Naive thymus-derived CD8-positive, alpha-beta T cell (primary cell): ENCODE measurements at regions not wholly inside any gene's neighbourhood (a gene's known extent, or its start where the extent isn't known, plus 50 kb on each side); places are given as distances from the start of the nearest gene placed in this dataset.

ENCODE experiments used
- ATAC-seq, 2 donors: fragments of 150-1000 bp; cut with Tn5 transposase in 1 of 2; sonication (Bioruptor Pico), chemical (Tn5 transposase) in 1 of 2; 1 replicate in 1 of 2; 2 replicates in 1 of 2; pipeline ENCODE4 v1.10.0; 2021; ENCODE audit warnings: mild to moderate bottlenecking in 2 of 2, moderate library complexity in 2 of 2
- POLR2A ChIA-PET: fragments of 350-600 bp; sonication (Branson Sonifier 250); formaldehyde crosslinking; loops from one replicate; lab custom pipeline; 2021; ENCODE audit warnings: antibody characterized with exemption; lab: Charles Lee
- DNase-seq, 10 donors: peaks; one replicate each; pipeline versions ENCODE4 v3.0.0 to v3.0.0-alpha.2; 2020 to 2022
- H3K27ac Mint-ChIP-seq, 10 donors: one replicate each; pipeline ENCODE4 v1.8.0; 2020 to 2022; ENCODE audit warnings: mild to moderate bottlenecking in 10 of 10, mixed read lengths in 10 of 10, moderate library complexity in 4 of 10, inconsistent platforms in 1 of 10
- H3K27me3 Mint-ChIP-seq, 5 donors: one replicate each; pipeline ENCODE4 v1.8.0; 2021 to 2022; ENCODE audit warnings: mixed read lengths in 5 of 5
- H3K36me3 Mint-ChIP-seq, 3 donors: one replicate each; pipeline ENCODE4 v1.8.0; 2020 to 2022; ENCODE audit warnings: mixed read lengths in 3 of 3, mild to moderate bottlenecking in 2 of 3, inconsistent platforms in 1 of 3
- H3K4me1 Mint-ChIP-seq, 4 donors: one replicate each; pipeline ENCODE4 v1.8.0; 2021 to 2022; ENCODE audit warnings: mixed read lengths in 4 of 4
- H3K4me3 Mint-ChIP-seq, 10 donors: one replicate each; pipeline ENCODE4 v1.8.0; 2020 to 2022; ENCODE audit warnings: mild to moderate bottlenecking in 10 of 10, mixed read lengths in 10 of 10, moderate library complexity in 6 of 10, inconsistent platforms in 1 of 10
- H3K9me3 Mint-ChIP-seq, 9 donors: one replicate each; pipeline ENCODE4 v1.8.0; 2020 to 2022; ENCODE audit warnings: mixed read lengths in 9 of 9, mild to moderate bottlenecking in 3 of 9, inconsistent platforms in 1 of 9, moderate library complexity in 1 of 9

DNA sequence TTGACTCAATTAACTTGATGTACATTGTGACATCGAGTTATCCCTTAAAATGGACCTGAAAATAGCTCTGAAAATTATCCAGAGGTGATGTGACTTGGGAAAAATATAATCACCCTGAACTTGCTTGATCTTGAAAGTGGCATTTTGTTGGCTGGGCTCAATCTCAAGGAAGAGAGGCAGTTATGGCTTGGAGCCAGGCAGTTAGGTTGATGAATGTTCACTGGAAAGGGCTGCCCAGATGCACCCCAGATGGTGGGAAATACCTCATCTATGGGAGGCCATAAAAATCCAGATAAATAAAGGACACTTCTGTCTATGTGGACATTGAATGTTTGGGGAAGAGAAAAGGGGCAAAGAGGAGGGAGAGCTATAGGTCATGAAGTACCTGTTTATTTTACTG is 55.7 kb upstream of the OR5AN1 start:
- POLR2A ChIA-PET = no interaction called here
- Mint-ChIP-seq H3K27me3 (peaks cover 14 to 46% (median 17%) of the 10 kb centered on the region in 5 donors), H3K9me3 (peaks cover 0 to 19% (median 3%) of the 10 kb centered on the region in 9 donors), H3K4me1 (no peaks in the 10 kb centered on the region), H3K36me3 (no peaks in the 10 kb centered on the region), H3K27ac (no peak overlapping the region), H3K4me3 (no peak overlapping the region)
- ATAC-seq = no peak
- no peak for DNase-seq

DNA sequence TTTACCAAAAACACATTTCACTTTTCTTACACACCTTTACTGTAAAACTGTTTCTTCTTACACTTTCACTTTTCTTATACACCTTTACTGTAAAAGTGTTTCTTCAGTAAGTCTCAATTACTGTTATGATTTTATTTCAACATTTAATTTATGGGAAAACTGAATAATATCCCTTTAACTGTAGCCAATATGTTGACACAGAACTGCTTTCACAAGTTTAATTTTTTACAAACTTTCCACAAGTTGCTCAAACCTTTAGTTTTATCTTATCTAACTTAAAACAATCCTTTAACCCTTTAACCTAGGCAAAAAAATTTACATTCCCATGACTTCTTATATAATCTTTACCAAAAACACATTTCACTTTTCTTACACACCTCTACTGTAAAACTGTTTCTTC is 63.3 kb upstream of the OR5AN1 start:
- Mint-ChIP-seq H3K36me3 (no peaks in the 10 kb centered on the region), H3K9me3 (peaks cover 0 to 4% (median 0%) of the 10 kb centered on the region in 9 donors), H3K4me3 (no peak overlapping the region), H3K4me1 (no peaks in the 10 kb centered on the region), H3K27me3 (peaks cover 13 to 47% (median 22%) of the 10 kb centered on the region in 5 donors), H3K27ac (no peak overlapping the region)
- POLR2A ChIA-PET = no interaction called here
- ATAC-seq (no peak), DNase-seq (no peak)

- Mint-ChIP-seq H3K27ac (no peak overlapping the region), H3K27me3 (peaks cover 6 to 36% (median 15%) of the 10 kb centered on the region in 5 donors), H3K36me3 (no peaks in the 10 kb centered on the region), H3K4me1 (peaks cover 0 to 10% (median 0%) of the 10 kb centered on the region in 4 donors), H3K4me3 (no peak overlapping the region), H3K9me3 (peaks cover 0 to 4% (median 0%) of the 10 kb centered on the region in 9 donors)
- no peak for DNase-seq
- no peak for ATAC-seq
- POLR2A ChIA-PET = no interaction called here
Observed at GRCh38 chr11:59292611-59293010, 66.1 kb upstream of the OR5AN1 start.

- Mint-ChIP-seq H3K4me1 (peaks cover 0 to 10% (median 0%) of the 10 kb centered on the region in 4 donors), H3K27ac (no peak overlapping the region), H3K9me3 (peaks cover 0 to 4% (median 0%) of the 10 kb centered on the region in 9 donors), H3K36me3 (no peaks in the 10 kb centered on the region), H3K4me3 (no peak overlapping the region), H3K27me3 (peaks cover 3 to 32% (median 10%) of the 10 kb centered on the region in 5 donors)
- DNase-seq = no peak
- POLR2A ChIA-PET = interaction anchor here (0.6 kb wide), 1 partner anchor 1499 kb away, joined by 3 read pairs; no protein-coding TSS in a partner anchor
- ATAC-seq = no peak
Observed at GRCh38 chr11:59291228-59291627, 67.5 kb upstream of the OR5AN1 start.

GRCh38 chr11:59289356-59290181 is 69.1 kb upstream of the OR5AN1 start:
- H3K4me1 Mint-ChIP-seq = peaks cover 0 to 15% (median 3%) of the 10 kb centered on the region in 4 donors
- ATAC-seq (no peak), DNase-seq (no peak)
- no peaks in the 10 kb centered on the region for H3K36me3 Mint-ChIP-seq
- H3K27ac Mint-ChIP-seq = peak overlapping the region in 1 of 10 donors; percentile 51
- H3K9me3 Mint-ChIP-seq = peaks cover 0 to 4% (median 0%) of the 10 kb centered on the region in 9 donors
- peaks cover 2 to 21% (median 8%) of the 10 kb centered on the region in 5 donors for H3K27me3 Mint-ChIP-seq
- POLR2A ChIA-PET = no interaction called here
- H3K4me3 Mint-ChIP-seq = no peak overlapping the region

GRCh38 chr11:59285716-59286260 is 72.9 kb upstream of the OR5AN1 start:
- ATAC-seq (no peak), DNase-seq (no peak)
- no peaks in the 10 kb centered on the region for H3K9me3 Mint-ChIP-seq
- POLR2A ChIA-PET = no interaction called here
- no peaks in the 10 kb centered on the region for H3K36me3 Mint-ChIP-seq
- H3K4me3 Mint-ChIP-seq = no peak overlapping the region
- peaks cover 2 to 21% (median 8%) of the 10 kb centered on the region in 5 donors for H3K27me3 Mint-ChIP-seq
- peaks cover 8 to 38% (median 16%) of the 10 kb centered on the region in 4 donors for H3K4me1 Mint-ChIP-seq
- H3K27ac Mint-ChIP-seq = no peak overlapping the region

DNA sequence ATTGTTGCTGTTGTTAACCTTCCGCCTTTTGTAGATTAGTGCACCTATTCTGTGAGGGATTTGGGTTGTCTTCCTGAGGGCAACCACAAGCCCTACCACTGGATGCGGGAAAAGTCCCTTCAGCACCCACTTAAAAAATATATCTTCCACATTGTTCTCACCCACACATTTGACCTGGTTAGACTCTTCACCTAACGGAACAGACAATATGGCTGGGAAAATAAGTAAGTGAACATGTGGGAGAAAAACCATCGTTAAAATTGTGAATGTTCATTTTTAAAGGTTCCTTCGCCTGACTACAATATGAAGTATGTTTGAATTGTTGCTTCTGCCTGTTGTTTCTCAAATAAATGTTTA is 72.0 kb upstream of the MPEG1 start:
- H3K9me3 Mint-ChIP-seq = no peaks in the 10 kb centered on the region
- ATAC-seq = no peak
- no peaks in the 10 kb centered on the region for H3K36me3 Mint-ChIP-seq
- H3K4me1 Mint-ChIP-seq = peaks cover 8 to 34% (median 16%) of the 10 kb centered on the region in 4 donors
- H3K4me3 Mint-ChIP-seq = peak overlapping the region in 8 of 10 donors; percentile 71 to 88 (median 79)
- peak overlapping the region in 4 of 10 donors; percentile 3 to 77 (median 64) for H3K27ac Mint-ChIP-seq
- POLR2A ChIA-PET = no interaction called here
- no peak for DNase-seq
- peaks cover 2 to 21% (median 8%) of the 10 kb centered on the region in 5 donors for H3K27me3 Mint-ChIP-seq

- H3K27ac Mint-ChIP-seq = peak overlapping the region in 6 of 10 donors; percentile 3 to 83 (median 64)
- H3K27me3 Mint-ChIP-seq = peaks cover 2 to 21% (median 7%) of the 10 kb centered on the region in 5 donors
- H3K4me3 Mint-ChIP-seq = peak overlapping the region; percentile 68 to 88 (median 79)
- POLR2A ChIA-PET = no interaction called here
- H3K4me1 Mint-ChIP-seq = peaks cover 8 to 28% (median 16%) of the 10 kb centered on the region in 4 donors
- H3K9me3 Mint-ChIP-seq = no peaks in the 10 kb centered on the region
- no peaks in the 10 kb centered on the region for H3K36me3 Mint-ChIP-seq
- ATAC-seq (peak; percentile 79 to 82), DNase-seq (peak in 9 of 10 donors; percentile 17 to 71 (median 50))
Observed at GRCh38 chr11:59283825-59284772, 71.4 kb upstream of the MPEG1 start.

GRCh38 chr11:59283311-59283710 is 70.6 kb upstream of the MPEG1 start:
- Mint-ChIP-seq H3K4me3 (peak overlapping the region in 7 of 10 donors; percentile 8 to 79 (median 33)), H3K9me3 (no peaks in the 10 kb centered on the region), H3K36me3 (no peaks in the 10 kb centered on the region), H3K4me1 (peaks cover 8 to 28% (median 16%) of the 10 kb centered on the region in 4 donors), H3K27ac (peak overlapping the region in 3 of 10 donors; percentile 36 to 60 (median 60)), H3K27me3 (peaks cover 2 to 17% (median 5%) of the 10 kb centered on the region in 5 donors)
- ATAC-seq (no peak), DNase-seq (no peak)
- POLR2A ChIA-PET = no interaction called here

GRCh38 chr11:59281177-59281576 is 68.5 kb upstream of the MPEG1 start:
- Mint-ChIP-seq H3K36me3 (no peaks in the 10 kb centered on the region), H3K9me3 (no peaks in the 10 kb centered on the region), H3K27ac (no peak overlapping the region), H3K27me3 (peaks cover 0 to 3% (median 2%) of the 10 kb centered on the region in 5 donors), H3K4me1 (peaks cover 8 to 33% (median 16%) of the 10 kb centered on the region in 4 donors), H3K4me3 (no peak overlapping the region)
- POLR2A ChIA-PET = no interaction called here
- no peak for ATAC-seq
- DNase-seq = no peak

- Mint-ChIP-seq H3K27ac (peak overlapping the region; percentile 53 to 90 (median 76)), H3K9me3 (no peaks in the 10 kb centered on the region), H3K4me1 (peaks cover 22 to 79% (median 29%) of the 10 kb centered on the region in 4 donors), H3K27me3 (no peaks in the 10 kb centered on the region), H3K4me3 (peak overlapping the region in 8 of 10 donors; percentile 23 to 70 (median 56)), H3K36me3 (no peaks in the 10 kb centered on the region)
- POLR2A ChIA-PET = interaction anchor here (1.2 to 1.3 kb wide), 3 partner anchors 9 to 22 kb away, joined by 3 to 5 read pairs (median 3); no protein-coding TSS in a partner anchor
- DNase-seq = peak in 2 of 10 donors; percentile 11 to 16
- ATAC-seq = peak; percentile 72 to 79
Observed at GRCh38 chr11:59273373-59273841, 60.7 kb upstream of the MPEG1 start.
